CD4-positive, alpha-beta memory T cell (primary cell): ENCODE measurements at regions not wholly inside any gene's neighbourhood (a gene's known extent, or its start where the extent isn't known, plus 50 kb on each side); places are given as distances from the start of the nearest gene placed in this dataset.

Experiments used
- CTCF ChIA-PET: fragments of 350-600 bp; sonication (Branson Sonifier 250); formaldehyde crosslinking; loops from one replicate; lab custom pipeline; 2021; ENCODE audit warnings: inconsistent platforms; ENCODE audit not compliant: partially characterized antibody; lab: Charles Lee
- POLR2A ChIA-PET: fragments of 350-600 bp; sonication (Branson Sonifier 250); formaldehyde crosslinking; loops from one replicate; lab custom pipeline; 2021; ENCODE audit not compliant: partially characterized antibody; lab: Charles Lee
- DNase-seq, 5 donors: peaks; one replicate each; pipeline versions ENCODE4 v3.0.0 to v3.0.0-alpha.2; 2020 to 2022; ENCODE audit warnings: mixed read lengths in 1 of 5
- H3K27ac ChIP-seq: one replicate; pipeline ENCODE4 v1.7.0; 2013; ENCODE audit warnings: low read depth, low read length
- H3K27me3 ChIP-seq: 2 replicates; pipeline ENCODE4 v1.7.0; 2013; ENCODE audit warnings: mild to moderate bottlenecking, low read length, moderate library complexity; ENCODE audit not compliant: insufficient read depth
- H3K36me3 ChIP-seq: 2 replicates; pipeline ENCODE4 v1.7.0; 2013; ENCODE audit warnings: mild to moderate bottlenecking, low read length, moderate library complexity; ENCODE audit not compliant: insufficient read depth
- H3K4me1 ChIP-seq: 2 replicates; pipeline ENCODE4 v1.7.0; 2013; ENCODE audit warnings: mild to moderate bottlenecking, low read length, moderate library complexity; ENCODE audit not compliant: insufficient read depth
- H3K4me3 ChIP-seq, 2 donors: one replicate each; pipeline ENCODE4 v1.7.0; 2013; ENCODE audit warnings: low read length in 2 of 2, mild to moderate bottlenecking in 1 of 2
- H3K9me3 ChIP-seq, 2 donors: one replicate each; pipeline ENCODE4 v1.7.0; 2013; ENCODE audit warnings: low read length in 2 of 2, control low read depth in 1 of 2; ENCODE audit not compliant: control insufficient read depth in 1 of 2
- H3K27ac Mint-ChIP-seq, 7 donors: one replicate each; pipeline ENCODE4 v1.8.0; 2020 to 2021; ENCODE audit warnings: mixed read lengths in 7 of 7, mild to moderate bottlenecking in 6 of 7, inconsistent platforms in 3 of 7, moderate library complexity in 3 of 7
- H3K27me3 Mint-ChIP-seq, 2 donors: one replicate each; pipeline ENCODE4 v1.8.0; 2020 to 2021; ENCODE audit warnings: mixed read lengths in 2 of 2
- H3K36me3 Mint-ChIP-seq, 2 donors: one replicate each; pipeline ENCODE4 v1.8.0; 2020 to 2021; ENCODE audit warnings: mixed read lengths in 2 of 2, inconsistent platforms in 1 of 2, mild to moderate bottlenecking in 1 of 2
- H3K4me1 Mint-ChIP-seq, 4 donors: one replicate each; pipeline ENCODE4 v1.8.0; 2020 to 2021; ENCODE audit warnings: mixed read lengths in 4 of 4, mild to moderate bottlenecking in 1 of 4
- H3K4me3 Mint-ChIP-seq, 8 donors: one replicate each; pipeline ENCODE4 v1.8.0; 2020 to 2021; ENCODE audit warnings: mixed read lengths in 8 of 8, mild to moderate bottlenecking in 7 of 8, moderate library complexity in 6 of 8, inconsistent platforms in 3 of 8
- H3K9me3 Mint-ChIP-seq, 8 donors: one replicate each; pipeline ENCODE4 v1.8.0; 2020 to 2021; ENCODE audit warnings: mixed read lengths in 8 of 8, mild to moderate bottlenecking in 5 of 8, inconsistent platforms in 3 of 8, moderate library complexity in 1 of 8
- intact Hi-C: fragments of 100-400 bp; cut with micrococcal nuclease; formaldehyde crosslinking; loops from one replicate; pipeline ENCODE4 v1.15.1; 2023

GRCh38 chr11:128171506-128171905 is 415.9 kb downstream of the ETS1 start:
- Histone ChIP-seq H3K36me3 (no peaks in the 10 kb centered on the region), H3K27me3 (no peaks in the 10 kb centered on the region), H3K9me3 (no peaks in the 10 kb centered on the region), H3K27ac (no peak overlapping the region), H3K4me1 (no peaks in the 10 kb centered on the region), H3K4me3 (no peak overlapping the region)
- H3K4me1 Mint-ChIP-seq = peaks cover 0 to 2% (median under 1%) of the 10 kb centered on the region in 4 donors
- POLR2A ChIA-PET = interaction anchor here (0.9 to 1.6 kb wide), 3 partner anchors 152 to 674 kb away, joined by 3 to 4 read pairs (median 4); no protein-coding TSS in a partner anchor
- DNase-seq = no peak
- H3K36me3 Mint-ChIP-seq = no peaks in the 10 kb centered on the region
- no peak overlapping the region for H3K27ac Mint-ChIP-seq
- H3K27me3 Mint-ChIP-seq = no peaks in the 10 kb centered on the region
- intact Hi-C loops = loop anchor here (5.0 kb wide), 3 partner anchors 351 to 586 kb away; partner anchors contain the start of gene FLI1
- CTCF ChIA-PET = interaction anchor here (0.9 to 12.4 kb wide), 46 partner anchors 11 to 1577 kb away, joined by 3 to 252 read pairs (median 7); partner anchors contain the start of genes KCNJ1 and TP53AIP1
- no peak overlapping the region for H3K4me3 Mint-ChIP-seq
- no peaks in the 10 kb centered on the region for H3K9me3 Mint-ChIP-seq

GRCh38 chr11:128165572-128165971 is 421.8 kb downstream of the ETS1 start:
- Histone ChIP-seq H3K27ac (no peak overlapping the region), H3K4me1 (no peaks in the 10 kb centered on the region), H3K27me3 (no peaks in the 10 kb centered on the region), H3K4me3 (no peak overlapping the region), H3K9me3 (no peaks in the 10 kb centered on the region), H3K36me3 (no peaks in the 10 kb centered on the region)
- CTCF ChIA-PET = interaction anchor here (0.5 to 9.8 kb wide), 2 partner anchors 6 to 566 kb away, joined by 3 to 122 read pairs; no protein-coding TSS in a partner anchor
- no peaks in the 10 kb centered on the region for H3K27me3 Mint-ChIP-seq
- H3K4me3 Mint-ChIP-seq = peak overlapping the region in 1 of 8 donors; percentile 39
- no peak for DNase-seq
- no peaks in the 10 kb centered on the region for H3K9me3 Mint-ChIP-seq
- H3K36me3 Mint-ChIP-seq = no peaks in the 10 kb centered on the region
- H3K27ac Mint-ChIP-seq = peak overlapping the region in 1 of 7 donors; percentile 6
- peaks cover 5 to 10% (median 6%) of the 10 kb centered on the region in 4 donors for H3K4me1 Mint-ChIP-seq
- intact Hi-C loops = no loop called here
- POLR2A ChIA-PET = no interaction called here

- no peaks in the 10 kb centered on the region for H3K36me3 Mint-ChIP-seq
- no peak overlapping the region for H3K4me3 Mint-ChIP-seq
- ChIA-PET CTCF (interaction anchor here (1.4 to 8.2 kb wide), 4 partner anchors 6 to 667 kb away, joined by 4 to 122 read pairs (median 5); no protein-coding TSS in a partner anchor), POLR2A (no interaction called here)
- Histone ChIP-seq H3K27ac (no peak overlapping the region), H3K27me3 (no peaks in the 10 kb centered on the region), H3K4me1 (no peaks in the 10 kb centered on the region), H3K9me3 (no peaks in the 10 kb centered on the region), H3K36me3 (no peaks in the 10 kb centered on the region), H3K4me3 (no peak overlapping the region)
- DNase-seq = no peak
- H3K27me3 Mint-ChIP-seq = no peaks in the 10 kb centered on the region
- intact Hi-C loops = no loop called here
- no peak overlapping the region for H3K27ac Mint-ChIP-seq
- H3K4me1 Mint-ChIP-seq = peaks cover 5 to 10% (median 6%) of the 10 kb centered on the region in 4 donors
- H3K9me3 Mint-ChIP-seq = no peaks in the 10 kb centered on the region
These were observed 423.1 kb downstream of the ETS1 start for GRCh38 chr11:128164080-128164741.

- no peak overlapping the region for H3K27ac Mint-ChIP-seq
- no peaks in the 10 kb centered on the region for H3K27me3 Mint-ChIP-seq
- H3K4me3 Mint-ChIP-seq = no peak overlapping the region
These were observed 425.4 kb downstream of the ETS1 start for GRCh38 chr11:128161994-128162393.

GRCh38 chr11:128161436-128161835 is 425.9 kb downstream of the ETS1 start:
- Mint-ChIP-seq H3K27ac (no peak overlapping the region), H3K36me3 (no peaks in the 10 kb centered on the region), H3K4me3 (no peak overlapping the region), H3K9me3 (no peaks in the 10 kb centered on the region), H3K4me1 (peaks cover 10 to 14% (median 11%) of the 10 kb centered on the region in 4 donors), H3K27me3 (no peaks in the 10 kb centered on the region)
- H3K27me3 ChIP-seq = no peaks in the 10 kb centered on the region
- H3K4me1 ChIP-seq = no peaks in the 10 kb centered on the region
- no peaks in the 10 kb centered on the region for H3K36me3 ChIP-seq
- intact Hi-C loops = no loop called here
- no peak overlapping the region for H3K4me3 ChIP-seq
- ChIA-PET CTCF (interaction anchor here (1.0 to 8.2 kb wide), 6 partner anchors 9 to 698 kb away, joined by 3 to 127 read pairs (median 64); no protein-coding TSS in a partner anchor), POLR2A (no interaction called here)
- no peak for DNase-seq
- no peaks in the 10 kb centered on the region for H3K9me3 ChIP-seq
- H3K27ac ChIP-seq = no peak overlapping the region

More at GRCh38 chr11:128161994-128162393, 425.4 kb downstream of the ETS1 start:
- Mint-ChIP-seq H3K36me3 (no peaks in the 10 kb centered on the region), H3K9me3 (no peaks in the 10 kb centered on the region), H3K4me1 (peaks cover 10 to 14% (median 11%) of the 10 kb centered on the region in 4 donors)
- H3K4me3 ChIP-seq = no peak overlapping the region
- POLR2A ChIA-PET = no interaction called here
- H3K27ac ChIP-seq = no peak overlapping the region
- DNase-seq = no peak
- H3K36me3 ChIP-seq = no peaks in the 10 kb centered on the region
- CTCF ChIA-PET = interaction anchor here (1.2 to 8.2 kb wide), 4 partner anchors 8 to 667 kb away, joined by 3 to 127 read pairs (median 122); no protein-coding TSS in a partner anchor
- H3K9me3 ChIP-seq = no peaks in the 10 kb centered on the region
- H3K4me1 ChIP-seq = no peaks in the 10 kb centered on the region
- no peaks in the 10 kb centered on the region for H3K27me3 ChIP-seq
- intact Hi-C loops = no loop called here

- intact Hi-C loops = loop anchor here (5.0 kb wide), 2 partner anchors 473 to 688 kb away; no protein-coding TSS in a partner anchor
- Histone ChIP-seq H3K27me3 (no peaks in the 10 kb centered on the region), H3K4me1 (no peaks in the 10 kb centered on the region), H3K27ac (no peak overlapping the region), H3K9me3 (no peaks in the 10 kb centered on the region), H3K4me3 (no peak overlapping the region), H3K36me3 (no peaks in the 10 kb centered on the region)
- POLR2A ChIA-PET = interaction anchor here (2.2 kb wide), 1 partner anchor 120 kb away, joined by 25 read pairs; no protein-coding TSS in a partner anchor
- H3K4me1 Mint-ChIP-seq = peaks cover 0 to 8% (median 5%) of the 10 kb centered on the region in 4 donors
- no peaks in the 10 kb centered on the region for H3K27me3 Mint-ChIP-seq
- DNase-seq = no peak
- H3K27ac Mint-ChIP-seq = no peak overlapping the region
- H3K4me3 Mint-ChIP-seq = no peak overlapping the region
- no peaks in the 10 kb centered on the region for H3K9me3 Mint-ChIP-seq
- H3K36me3 Mint-ChIP-seq = no peaks in the 10 kb centered on the region
- CTCF ChIA-PET = interaction anchor here (0.9 to 8.2 kb wide), 27 partner anchors 8 to 745 kb away, joined by 3 to 127 read pairs (median 12); no protein-coding TSS in a partner anchor
These were observed 428.5 kb downstream of the ETS1 start for GRCh38 chr11:128158860-128159259.
